Kidney (tissue), 13 donors: ENCODE measurements at regions not wholly inside any gene's neighbourhood (a gene's known extent, or its start where the extent isn't known, plus 50 kb on each side); places are given as distances from the start of the nearest gene placed in this dataset.
"Not testable (repeated sequence)": the region's sequence is repeated elsewhere in the genome, so short reads cannot be mapped to it uniquely, and the experiment has no call there.

Experiments used
- DNase-seq, 5 donors: peaks; one replicate each; pipeline ENCODE4 v3.0.0-alpha.2; 2013 to 2020
- FAIRE-seq: peaks from 2 replicates; lab custom pipeline; 2012; peaks lifted over from hg19 to GRCh38; lab: Jason Lieb, UNC
- H3K27ac ChIP-seq, 2 donors: one replicate each; pipeline ENCODE4 v1.7.0; 2013; ENCODE audit warnings: low read depth in 2 of 2, low read length in 2 of 2, inconsistent platforms in 1 of 2
- H3K27me3 ChIP-seq: one replicate; pipeline ENCODE4 v1.7.1; 2013; ENCODE audit warnings: low read length, inconsistent platforms; ENCODE audit not compliant: control insufficient read depth, insufficient read depth
- H3K36me3 ChIP-seq, 3 donors: one replicate each; pipeline versions ENCODE4 v1.7.0 to v1.7.1; 2013; ENCODE audit warnings: low read length in 3 of 3, control low read depth in 1 of 3, inconsistent platforms in 1 of 3; ENCODE audit not compliant: insufficient read depth in 3 of 3, control insufficient read depth in 2 of 3
- H3K4me1 ChIP-seq, 3 donors: one replicate each; pipeline versions ENCODE4 v1.7.0 to v1.7.1; 2013; ENCODE audit warnings: low read length in 3 of 3, inconsistent platforms in 1 of 3, low read depth in 1 of 3; ENCODE audit not compliant: control insufficient read depth in 2 of 3, insufficient read depth in 2 of 3
- H3K4me3 ChIP-seq, 3 donors: one replicate each; pipeline versions ENCODE4 v1.7.0 to v1.8.1; 2013; ENCODE audit warnings: low read length in 3 of 3, control low read depth in 1 of 3, inconsistent platforms in 1 of 3
- H3K9ac ChIP-seq, 3 donors: one replicate each; pipeline versions ENCODE4 v1.7.0 to v1.7.1; 2013; ENCODE audit warnings: low read length in 3 of 3, control low read depth in 1 of 3, inconsistent platforms in 1 of 3
- H3K9me3 ChIP-seq, 3 donors: one replicate each; pipeline versions ENCODE4 v1.7.0 to v1.7.1; 2013; ENCODE audit warnings: low read length in 3 of 3, control low read depth in 1 of 3, inconsistent platforms in 1 of 3; ENCODE audit not compliant: control insufficient read depth in 2 of 3, insufficient read depth in 1 of 3
- intact Hi-C: fragments of 100-400 bp; cut with DNase I; formaldehyde crosslinking; loops from one replicate; pipeline ENCODE4 v1.11.1; 2022
- TF ChIP-seq, protein P1 (sequence below): IDR thresholded peaks from 3 replicates; pipeline ENCODE4 v1.5.1; 2012; ENCODE audit warnings: mild to moderate bottlenecking, moderate library complexity, borderline replicate concordance; ENCODE audit not compliant: insufficient read depth; ENCODE audit errors: extremely low read depth
- donor health status: control.
- donor health status: control.
- donor health status: control.
- donor health status: control.
- donor health status: control.
- donor health status: DM: yes; HTN: yes; CAD: no.
- donor health status: Normal renal cell carcinoma (clear cell type).

DNA sequence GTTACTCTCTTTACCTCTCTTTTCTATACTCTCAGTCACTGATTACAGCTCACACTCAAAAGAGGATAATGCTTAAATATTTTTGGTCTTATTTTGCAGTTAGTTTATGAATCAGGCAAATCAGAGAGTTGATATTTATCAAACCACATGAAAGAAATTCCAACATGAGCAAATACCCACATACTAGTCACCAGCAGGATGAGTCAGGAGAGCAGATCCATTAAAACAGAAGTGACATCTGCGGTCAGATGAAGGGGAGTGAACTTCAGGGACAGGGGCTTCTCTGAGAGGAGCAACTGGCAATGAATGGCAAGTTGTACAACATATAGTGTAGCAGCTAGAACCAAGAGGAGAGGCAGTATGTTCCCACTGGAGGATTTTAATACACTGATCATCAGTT, 258.7 kb downstream of the SYT10 start:
- Histone ChIP-seq H3K4me3 (no peak overlapping the region), H3K36me3 (no peaks in the 10 kb centered on the region), H3K27me3 (no peaks in the 10 kb centered on the region), H3K9me3 (no peaks in the 10 kb centered on the region), H3K27ac (no peak overlapping the region), H3K4me1 (no peaks in the 10 kb centered on the region), H3K9ac (no peak overlapping the region)
- TF ChIP-seq, protein P1, sequence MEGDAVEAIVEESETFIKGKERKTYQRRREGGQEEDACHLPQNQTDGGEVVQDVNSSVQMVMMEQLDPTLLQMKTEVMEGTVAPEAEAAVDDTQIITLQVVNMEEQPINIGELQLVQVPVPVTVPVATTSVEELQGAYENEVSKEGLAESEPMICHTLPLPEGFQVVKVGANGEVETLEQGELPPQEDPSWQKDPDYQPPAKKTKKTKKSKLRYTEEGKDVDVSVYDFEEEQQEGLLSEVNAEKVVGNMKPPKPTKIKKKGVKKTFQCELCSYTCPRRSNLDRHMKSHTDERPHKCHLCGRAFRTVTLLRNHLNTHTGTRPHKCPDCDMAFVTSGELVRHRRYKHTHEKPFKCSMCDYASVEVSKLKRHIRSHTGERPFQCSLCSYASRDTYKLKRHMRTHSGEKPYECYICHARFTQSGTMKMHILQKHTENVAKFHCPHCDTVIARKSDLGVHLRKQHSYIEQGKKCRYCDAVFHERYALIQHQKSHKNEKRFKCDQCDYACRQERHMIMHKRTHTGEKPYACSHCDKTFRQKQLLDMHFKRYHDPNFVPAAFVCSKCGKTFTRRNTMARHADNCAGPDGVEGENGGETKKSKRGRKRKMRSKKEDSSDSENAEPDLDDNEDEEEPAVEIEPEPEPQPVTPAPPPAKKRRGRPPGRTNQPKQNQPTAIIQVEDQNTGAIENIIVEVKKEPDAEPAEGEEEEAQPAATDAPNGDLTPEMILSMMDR, result no peak
- intact Hi-C loops, result no loop called here
- FAIRE-seq (no peak), DNase-seq (no peak)

DNA sequence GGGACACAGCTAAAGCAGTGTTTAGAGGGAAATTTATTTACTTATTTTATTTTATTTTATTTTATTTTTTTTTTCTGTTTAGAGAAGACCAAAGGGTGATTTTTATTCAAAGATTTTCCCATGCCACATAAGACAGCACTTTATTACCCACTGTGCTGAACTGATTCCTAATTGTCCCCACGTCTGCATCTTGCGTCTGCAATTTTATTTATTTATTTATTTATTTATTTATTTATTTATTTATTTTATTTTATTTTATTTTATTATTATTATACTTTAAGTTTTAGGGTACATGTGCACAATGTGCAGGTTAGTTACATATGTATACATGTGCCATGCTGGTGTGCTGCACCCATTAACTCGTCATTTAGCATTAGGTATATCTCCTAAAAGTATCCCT, 269.7 kb upstream of the PKP2 start:
- FAIRE-seq, H3K36me3 ChIP-seq, intact Hi-C loops: not testable (repeated sequence)

DNA sequence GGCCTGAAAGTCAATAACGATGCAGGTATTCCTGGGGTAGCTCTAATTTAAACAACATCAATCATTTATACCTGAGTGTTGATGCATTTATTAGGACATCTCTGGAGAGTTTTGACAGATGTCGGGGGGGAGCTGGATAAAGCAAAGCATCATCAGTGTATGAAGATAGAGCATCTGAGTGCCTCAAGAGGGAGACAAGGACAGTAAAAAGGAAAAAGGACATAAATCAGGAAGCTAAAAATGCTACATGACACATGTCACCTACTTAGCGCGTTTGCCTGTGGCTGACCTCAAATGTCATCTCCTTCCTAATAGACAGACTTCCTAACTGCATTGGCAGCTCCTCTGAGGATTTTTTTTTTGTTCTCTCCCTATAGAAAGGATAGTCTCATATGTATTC, 259.5 kb upstream of the PKP2 start:
- H3K4me1 ChIP-seq, result no peaks in the 10 kb centered on the region
- peaks cover 0 to 3% (median 2%) of the 10 kb centered on the region in 3 donors for H3K9me3 ChIP-seq
- H3K36me3 ChIP-seq, result no peaks in the 10 kb centered on the region
- H3K27ac ChIP-seq, result no peak overlapping the region
- H3K27me3 ChIP-seq, result no peaks in the 10 kb centered on the region
- H3K9ac ChIP-seq, result no peak overlapping the region
- FAIRE-seq (no peak), DNase-seq (no peak)
- H3K4me3 ChIP-seq, result no peak overlapping the region
- TF ChIP-seq, protein P1, result no peak
- intact Hi-C loops, result no loop called here

More for the DNA sequence above, 269.7 kb upstream of the PKP2 start:
- not testable (repeated sequence) for H3K4me1 ChIP-seq, H3K9me3 ChIP-seq, DNase-seq, H3K4me3 ChIP-seq, H3K27me3 ChIP-seq, H3K27ac ChIP-seq, H3K9ac ChIP-seq

DNA sequence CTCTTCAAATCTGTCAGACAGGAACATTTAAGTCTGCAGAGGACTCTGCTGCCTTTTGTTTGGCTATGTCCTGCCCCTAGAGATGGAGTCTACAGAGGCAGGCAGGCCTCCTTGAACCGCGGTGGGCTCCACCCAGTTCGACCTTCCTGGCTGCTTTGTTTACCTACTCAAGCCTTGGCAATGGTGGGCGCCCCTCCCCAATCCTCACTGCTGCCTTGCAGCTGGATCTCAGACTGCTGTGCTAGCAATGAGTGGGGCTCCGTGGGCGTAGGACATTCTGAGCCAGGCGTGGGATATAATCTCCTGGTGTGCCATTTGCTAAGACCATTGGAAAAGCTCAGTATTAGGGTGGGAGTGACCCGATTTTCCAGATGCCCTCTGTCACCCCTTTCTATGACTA, 250.7 kb upstream of the PKP2 start:
- H3K27ac ChIP-seq, H3K9ac ChIP-seq, FAIRE-seq, intact Hi-C loops, H3K4me1 ChIP-seq, DNase-seq, H3K27me3 ChIP-seq, H3K9me3 ChIP-seq, H3K36me3 ChIP-seq, H3K4me3 ChIP-seq: not testable (repeated sequence)

DNA sequence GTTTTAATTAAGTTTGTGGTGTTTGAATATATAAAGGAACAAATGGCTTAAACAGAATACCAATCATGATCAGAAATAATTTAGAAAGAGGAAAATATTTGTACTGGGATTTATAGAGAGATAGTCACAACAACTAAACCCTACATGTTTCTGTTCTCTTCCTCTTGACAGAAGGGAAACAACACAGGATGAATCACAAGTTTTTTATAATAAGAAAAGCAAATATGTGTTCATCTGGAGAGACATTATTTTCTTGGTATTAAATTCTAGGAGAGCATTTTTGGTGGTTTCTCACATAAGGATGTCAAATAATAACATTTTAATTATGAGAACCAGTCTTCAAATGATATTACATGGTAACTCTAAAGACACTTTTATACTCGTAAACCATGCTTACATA, 232.9 kb upstream of the PKP2 start:
- intact Hi-C loops, result no loop called here
- DNase-seq (no peak), FAIRE-seq (no peak)
- no peaks in the 10 kb centered on the region for H3K4me1 ChIP-seq
- H3K27me3 ChIP-seq, result no peaks in the 10 kb centered on the region
- no peak overlapping the region for H3K9ac ChIP-seq
- no peaks in the 10 kb centered on the region for H3K36me3 ChIP-seq
- H3K4me3 ChIP-seq, result no peak overlapping the region
- no peaks in the 10 kb centered on the region for H3K9me3 ChIP-seq
- H3K27ac ChIP-seq, result no peak overlapping the region
- TF ChIP-seq, protein P1, result no peak
